NT2/D1 (cell line): ENCODE measurements at regions not wholly inside any gene's neighbourhood (a gene's known extent, or its start where the extent isn't known, plus 50 kb on each side); places are given as distances from the start of the nearest gene placed in this dataset.

Source experiments
- SUZ12 ChIP-seq: IDR thresholded peaks from 2 replicates; pipeline ENCODE4 v1.6.1; 2011; ENCODE audit not compliant: insufficient read length, insufficient read depth; ENCODE audit errors: extremely low read depth
- YY1 ChIP-seq: IDR thresholded peaks from 2 replicates; pipeline ENCODE4 v1.6.1; 2011; ENCODE audit not compliant: insufficient read length, insufficient read depth
- ZNF274 ChIP-seq: IDR thresholded peaks from 2 replicates; pipeline ENCODE4 v1.6.1; 2011; ENCODE audit warnings: mild to moderate bottlenecking, low read depth, low read length

DNA sequence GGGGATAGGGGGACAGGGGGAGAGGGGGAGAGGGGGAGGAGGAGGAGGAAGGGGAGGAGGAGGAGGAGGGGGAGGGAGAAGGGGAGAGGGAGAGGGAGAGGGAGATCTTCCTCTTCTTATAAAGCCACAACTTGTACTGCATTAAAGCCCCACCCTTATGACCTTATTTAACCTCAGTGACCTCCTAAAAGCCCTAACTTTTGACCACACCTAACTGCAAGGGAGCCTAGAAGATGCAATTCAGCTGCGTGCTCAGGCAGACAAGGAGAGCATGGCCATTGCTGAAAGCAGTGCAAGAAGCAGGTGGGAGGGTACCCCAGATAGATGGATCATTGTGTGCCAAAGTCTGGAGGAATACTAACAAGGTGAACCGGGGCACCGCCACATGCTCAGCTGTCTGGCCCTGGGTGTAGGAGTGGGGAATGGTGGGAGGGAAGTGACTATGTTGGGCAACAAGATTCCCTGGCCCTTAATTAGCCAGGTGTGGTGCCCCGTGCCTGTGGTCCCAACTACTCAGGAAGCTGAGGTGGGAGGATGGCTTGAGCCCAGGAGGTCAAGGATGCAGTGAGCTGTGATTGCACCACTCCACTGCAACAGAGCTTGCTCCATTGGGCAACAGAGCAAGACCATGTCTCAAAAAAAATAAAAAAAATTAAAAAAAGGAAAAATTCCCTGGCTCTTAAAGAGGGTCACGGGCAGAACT lies 125.4 kb upstream of the BOD1 start:
- no peak for TF ChIP-seq ZNF274
- TF ChIP-seq YY1, result no peak
- TF ChIP-seq SUZ12, result no peak
